A673 (cell line): ENCODE measurements at regions not wholly inside any gene's neighbourhood (a gene's known extent, or its start where the extent isn't known, plus 50 kb on each side); places are given as distances from the start of the nearest gene placed in this dataset.

ENCODE experiments used
- BruUV-seq: library from RNA; stranded (reverse); fragments of 400-500 nt; replicated peaks from 2 replicates; lab custom pipeline; 2021; lab: Mats Ljungman, UMichigan
- CTCF ChIA-PET: fragments of 300-600 bp; sonication (Branson Sonifier 250); formaldehyde crosslinking; loops from one replicate; lab custom pipeline; 2022; ENCODE audit warnings: antibody characterized with exemption; lab: Charles Lee
- POLR2A ChIA-PET: fragments of 300-600 bp; sonication (Branson Sonifier 250); formaldehyde crosslinking; loops from one replicate; lab custom pipeline; 2022; ENCODE audit warnings: antibody characterized with exemption; ENCODE audit not compliant: low non-redundant PET; lab: Charles Lee
- DNase-seq: peaks from one replicate; pipeline ENCODE4 v3.0.0-alpha.2; 2015; ENCODE audit warnings: low spot score
- H3K27ac ChIP-seq: fragments of 200-600 bp; sonication (generic); 2 replicates; pipeline ENCODE4 v1.5.1; 2016; ENCODE audit warnings: mixed run types, low read depth, mild to moderate bottlenecking, mixed read lengths, antibody characterized with exemption, low read length; ENCODE audit not compliant: poor library complexity, severe bottlenecking
- H3K27me3 ChIP-seq: fragments of 200-600 bp; sonication (generic); replicated peaks from 2 replicates; pipeline ENCODE4 v1.6.1; 2017; ENCODE audit warnings: mixed run types, low read depth, mild to moderate bottlenecking, mixed read lengths, antibody characterized with exemption, low read length; ENCODE audit not compliant: insufficient read depth, poor library complexity
- H3K36me3 ChIP-seq: fragments of 200-600 bp; sonication (generic); 2 replicates; pipeline ENCODE4 v1.6.1; 2016; ENCODE audit warnings: mixed run types, mild to moderate bottlenecking, mixed read lengths, antibody characterized with exemption, low read length; ENCODE audit not compliant: insufficient read depth, poor library complexity, severe bottlenecking
- H3K4me1 ChIP-seq: fragments of 200-600 bp; sonication (generic); 2 replicates; pipeline ENCODE4 v1.6.1; 2017; ENCODE audit warnings: mixed run types, mild to moderate bottlenecking, mixed read lengths, antibody characterized with exemption, low read length; ENCODE audit not compliant: insufficient read depth, poor library complexity, severe bottlenecking
- H3K4me3 ChIP-seq: fragments of 200-600 bp; sonication (generic); 2 replicates; pipeline ENCODE4 v1.5.1; 2016; ENCODE audit warnings: low read depth, mixed run types, mild to moderate bottlenecking, mixed read lengths, low read length; ENCODE audit not compliant: poor library complexity, severe bottlenecking
- H3K9me3 ChIP-seq: fragments of 200-600 bp; sonication (generic); 2 replicates; pipeline ENCODE4 v1.6.1; 2016; ENCODE audit warnings: mixed run types, low read depth, mild to moderate bottlenecking, mixed read lengths, antibody characterized with exemption, low read length; ENCODE audit not compliant: poor library complexity, severe bottlenecking
- CTCF ChIP-seq: fragments of 300-800, 200-600 bp; sonication (generic); conservative IDR thresholded peaks from 2 replicates; pipeline ENCODE4 v1.5.1; 2017; ENCODE audit warnings: low read depth, mild to moderate bottlenecking, antibody characterized with exemption, low read length, moderate library complexity, mixed read lengths
- EZH2 ChIP-seq: fragments of 200-600 bp; sonication (generic); IDR thresholded peaks from 2 replicates; pipeline ENCODE4 v1.6.1; 2017; ENCODE audit warnings: borderline replicate concordance, low read depth, mild to moderate bottlenecking, mixed read lengths, antibody characterized with exemption, low read length; ENCODE audit not compliant: poor library complexity, severe bottlenecking
- intact Hi-C: fragments of 100-400 bp; cut with micrococcal nuclease; formaldehyde crosslinking; loops from one replicate; pipeline ENCODE4 v1.10.0; 2022; ENCODE audit not compliant: unreplicated experiment

DNA sequence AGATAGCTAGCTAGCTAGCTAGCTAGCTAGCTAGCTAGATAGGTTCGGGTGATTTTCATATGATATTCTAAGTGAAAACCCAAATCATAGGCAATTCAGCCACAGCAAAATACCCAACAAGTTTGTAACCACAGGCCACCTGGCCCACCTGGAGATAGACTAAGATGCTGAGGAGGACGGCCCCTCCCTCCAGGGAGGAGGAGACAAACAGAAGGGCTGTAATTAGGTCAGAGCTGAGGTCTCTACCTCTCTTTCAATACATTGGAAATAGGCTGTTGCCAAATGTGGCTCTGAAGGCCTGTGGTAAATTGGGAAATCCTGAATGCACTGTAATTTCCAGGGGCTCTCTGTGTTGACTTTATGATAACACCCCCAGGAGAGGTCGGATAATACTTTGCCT is 382.2 kb downstream of the FGF9 start:
- H3K9me3 ChIP-seq = no peaks in the 10 kb centered on the region
- TF ChIP-seq EZH2 (no peak), CTCF (no peak)
- no peaks in the 10 kb centered on the region for H3K36me3 ChIP-seq
- H3K27ac ChIP-seq = no peak overlapping the region
- POLR2A ChIA-PET = no interaction called here
- CTCF ChIA-PET = no interaction called here
- no peaks in the 10 kb centered on the region for H3K4me1 ChIP-seq
- no peaks in the 10 kb centered on the region for H3K27me3 ChIP-seq
- BruUV-seq = no TSS peak
- H3K4me3 ChIP-seq = no peak overlapping the region
- DNase-seq = no peak
- intact Hi-C loops = no loop called here

DNA sequence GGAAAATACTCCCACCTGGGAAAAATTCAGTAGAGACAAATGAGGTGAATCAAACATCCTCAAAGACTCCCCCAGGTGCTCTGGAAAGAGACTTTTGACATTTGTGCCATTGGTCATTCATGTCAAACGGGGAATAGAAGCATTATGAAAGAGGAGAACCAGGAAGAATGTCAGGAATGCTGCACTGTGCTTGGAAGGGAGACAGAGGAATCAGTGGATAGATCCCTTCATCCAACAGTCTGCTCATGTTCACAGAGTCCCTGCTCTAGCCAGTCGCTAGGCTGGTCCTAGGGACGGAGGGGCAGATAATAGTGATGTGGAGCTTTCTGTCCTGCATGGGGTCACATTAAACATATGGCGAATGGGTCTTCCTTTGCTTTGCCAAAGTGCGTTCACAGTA is 384.4 kb downstream of the FGF9 start:
- POLR2A ChIA-PET = no interaction called here
- Histone ChIP-seq H3K4me3 (no peak overlapping the region), H3K27ac (no peak overlapping the region), H3K27me3 (no peaks in the 10 kb centered on the region), H3K9me3 (no peaks in the 10 kb centered on the region), H3K36me3 (no peaks in the 10 kb centered on the region), H3K4me1 (no peaks in the 10 kb centered on the region)
- CTCF ChIA-PET = no interaction called here
- BruUV-seq = no TSS peak
- intact Hi-C loops = no loop called here
- DNase-seq = no peak
- TF ChIP-seq EZH2 (no peak), CTCF (no peak)

- H3K4me3 ChIP-seq = no peak overlapping the region
- ChIA-PET CTCF (interaction anchor here (0.5 kb wide), 1 partner anchor 741 kb away, joined by 3 read pairs; no protein-coding TSS in a partner anchor), POLR2A (no interaction called here)
- H3K4me1 ChIP-seq = no peaks in the 10 kb centered on the region
- DNase-seq = no peak
- intact Hi-C loops = no loop called here
- H3K36me3 ChIP-seq = no peaks in the 10 kb centered on the region
- no peak overlapping the region for H3K27ac ChIP-seq
- H3K27me3 ChIP-seq = no peaks in the 10 kb centered on the region
- BruUV-seq = no TSS peak
- H3K9me3 ChIP-seq = no peaks in the 10 kb centered on the region
- TF ChIP-seq CTCF = no peak
- no peak for TF ChIP-seq EZH2
Observed at GRCh38 chr13:22060187-22060586, 389.3 kb downstream of the FGF9 start.
